NB4 (cell line): ENCODE measurements at regions not wholly inside any gene's neighbourhood (a gene's known extent, or its start where the extent isn't known, plus 50 kb on each side); places are given as distances from the start of the nearest gene placed in this dataset.

Source experiments
- DNase-seq: peaks from one replicate; pipeline ENCODE4 v3.0.0; 2010; ENCODE audit warnings: low read depth
- H3K4me3 ChIP-seq: one replicate; pipeline ENCODE4 v1.5.1; 2011; ENCODE audit warnings: mild to moderate bottlenecking, low read depth, low read length, moderate library complexity
- MYC ChIP-seq: IDR thresholded peaks from 2 replicates; pipeline ENCODE4 v1.6.1; 2011; ENCODE audit warnings: low read depth, low read length
- POLR2A ChIP-seq: IDR thresholded peaks from 2 replicates; pipeline ENCODE4 v1.6.1; 2011; ENCODE audit warnings: mild to moderate bottlenecking; ENCODE audit not compliant: insufficient read length; ENCODE audit errors: extremely low read depth
- TF ChIP-seq, protein P1 (sequence below): IDR thresholded peaks from one replicate; pipeline ENCODE4 v1.5.1; 2012; ENCODE audit warnings: low read depth, low read length
- TF ChIP-seq, protein P2 (sequence below): IDR thresholded peaks from 2 replicates; pipeline ENCODE4 v1.6.1; 2011; ENCODE audit warnings: low read depth, low read length

DNA sequence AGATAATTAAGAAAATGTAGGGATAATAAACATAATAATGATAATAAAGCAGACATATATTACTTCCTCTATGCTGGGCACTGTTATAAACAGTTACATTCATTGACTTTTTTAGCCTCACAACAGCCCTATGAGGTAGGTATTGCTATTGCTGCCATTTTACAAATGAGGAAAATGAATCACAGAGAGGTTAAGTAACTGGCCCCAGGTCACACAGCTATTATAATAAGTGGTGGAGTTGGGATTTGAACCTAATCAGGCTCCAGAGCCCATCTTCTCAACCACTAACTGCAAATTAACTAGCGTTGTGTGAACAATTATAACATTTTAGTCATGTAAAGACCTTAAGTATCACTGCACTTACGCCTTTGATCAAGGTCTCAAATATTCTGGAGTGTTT, 62.5 kb upstream of the PIK3CG start:
- TF ChIP-seq, protein P1, sequence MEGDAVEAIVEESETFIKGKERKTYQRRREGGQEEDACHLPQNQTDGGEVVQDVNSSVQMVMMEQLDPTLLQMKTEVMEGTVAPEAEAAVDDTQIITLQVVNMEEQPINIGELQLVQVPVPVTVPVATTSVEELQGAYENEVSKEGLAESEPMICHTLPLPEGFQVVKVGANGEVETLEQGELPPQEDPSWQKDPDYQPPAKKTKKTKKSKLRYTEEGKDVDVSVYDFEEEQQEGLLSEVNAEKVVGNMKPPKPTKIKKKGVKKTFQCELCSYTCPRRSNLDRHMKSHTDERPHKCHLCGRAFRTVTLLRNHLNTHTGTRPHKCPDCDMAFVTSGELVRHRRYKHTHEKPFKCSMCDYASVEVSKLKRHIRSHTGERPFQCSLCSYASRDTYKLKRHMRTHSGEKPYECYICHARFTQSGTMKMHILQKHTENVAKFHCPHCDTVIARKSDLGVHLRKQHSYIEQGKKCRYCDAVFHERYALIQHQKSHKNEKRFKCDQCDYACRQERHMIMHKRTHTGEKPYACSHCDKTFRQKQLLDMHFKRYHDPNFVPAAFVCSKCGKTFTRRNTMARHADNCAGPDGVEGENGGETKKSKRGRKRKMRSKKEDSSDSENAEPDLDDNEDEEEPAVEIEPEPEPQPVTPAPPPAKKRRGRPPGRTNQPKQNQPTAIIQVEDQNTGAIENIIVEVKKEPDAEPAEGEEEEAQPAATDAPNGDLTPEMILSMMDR, result no peak
- TF ChIP-seq MYC, result no peak
- DNase-seq, result no peak

DNA sequence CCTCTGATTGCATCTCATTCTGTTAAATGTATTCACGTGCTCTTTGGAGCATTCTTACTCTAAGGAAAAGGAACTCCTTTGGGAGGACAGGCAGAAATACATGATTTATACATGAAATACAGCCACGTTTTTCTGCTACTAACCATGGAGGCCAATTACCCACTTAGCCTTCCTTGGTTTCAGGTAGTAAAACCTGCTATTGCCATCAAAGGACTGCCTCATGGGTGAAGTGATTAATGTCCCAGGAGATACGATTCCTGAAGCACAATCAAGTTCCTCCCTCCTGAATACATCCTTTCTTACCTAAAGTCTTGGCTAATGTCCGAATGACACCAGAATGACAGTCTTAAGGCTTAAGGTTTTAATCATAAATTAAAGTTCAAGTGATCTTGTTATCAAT, 58.5 kb upstream of the PIK3CG start:
- no peak for DNase-seq
- TF ChIP-seq, protein P2, sequence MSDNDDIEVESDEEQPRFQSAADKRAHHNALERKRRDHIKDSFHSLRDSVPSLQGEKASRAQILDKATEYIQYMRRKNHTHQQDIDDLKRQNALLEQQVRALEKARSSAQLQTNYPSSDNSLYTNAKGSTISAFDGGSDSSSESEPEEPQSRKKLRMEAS, result no peak
- TF ChIP-seq POLR2A (no peak), MYC (no peak)
- TF ChIP-seq, protein P1, result no peak
- no peak overlapping the region for H3K4me3 ChIP-seq

More for the DNA sequence above, 62.5 kb upstream of the PIK3CG start:
- H3K4me3 ChIP-seq, result no peak overlapping the region

DNA sequence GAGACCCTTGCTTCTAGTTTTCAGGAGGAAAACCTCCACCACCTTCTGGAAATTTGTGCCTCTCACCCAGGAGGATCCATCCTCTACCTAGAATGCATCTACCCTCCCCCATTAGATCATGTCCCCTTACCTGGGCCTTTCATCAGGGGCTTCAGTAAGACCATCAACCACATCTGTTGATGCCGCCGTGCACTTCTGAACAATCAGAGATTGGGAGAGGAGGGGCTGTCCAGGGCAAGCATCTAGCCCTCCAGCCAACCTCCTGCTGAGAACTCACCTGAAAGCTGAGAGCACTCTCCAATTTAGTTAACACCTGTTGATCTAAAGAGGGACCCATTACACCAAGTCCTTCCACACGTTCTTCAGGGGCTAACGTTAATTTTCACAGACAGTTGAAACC, 57.6 kb upstream of the PIK3CG start:
- H3K4me3 ChIP-seq, result no peak overlapping the region
- TF ChIP-seq, protein P1, result no peak
- TF ChIP-seq POLR2A, result no peak
- no peak for TF ChIP-seq MYC
- TF ChIP-seq, protein P2, result no peak
- no peak for DNase-seq

DNA sequence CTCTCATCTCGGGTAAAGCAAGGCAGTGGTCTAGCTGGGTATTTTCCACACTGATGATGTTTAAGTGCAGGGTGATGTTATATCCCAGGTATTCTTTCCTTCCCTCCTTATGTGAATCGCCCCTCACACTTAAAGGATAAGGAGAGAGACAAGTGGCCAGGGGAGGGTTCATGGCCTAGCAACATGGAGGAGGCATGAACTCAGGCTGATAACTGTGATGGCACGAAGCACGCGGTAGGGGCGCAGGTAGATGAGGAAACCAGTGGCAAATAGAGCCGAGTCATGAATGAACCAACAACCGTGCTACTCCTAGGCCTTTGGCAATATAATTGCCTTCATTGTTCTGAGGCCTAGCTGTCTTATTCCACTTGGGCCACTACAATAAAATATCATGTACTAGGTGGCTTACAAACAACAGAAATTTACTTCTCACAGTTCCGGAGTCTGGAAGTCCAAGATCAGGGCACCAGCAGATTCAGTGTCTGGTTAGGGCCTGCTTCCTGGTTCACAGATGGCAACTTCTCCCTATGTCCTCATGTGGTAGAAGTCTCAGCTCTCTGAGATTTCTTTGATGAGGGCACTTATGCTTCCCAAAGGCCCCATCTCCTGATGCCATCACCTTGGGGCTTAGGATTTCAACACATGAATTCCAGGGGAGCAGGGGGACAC, 56.0 kb upstream of the PIK3CG start:
- TF ChIP-seq, protein P2, result no peak
- TF ChIP-seq POLR2A, result no peak
- TF ChIP-seq, protein P1, result no peak
- no peak for TF ChIP-seq MYC
- no peak for DNase-seq
- H3K4me3 ChIP-seq, result no peak overlapping the region

DNA sequence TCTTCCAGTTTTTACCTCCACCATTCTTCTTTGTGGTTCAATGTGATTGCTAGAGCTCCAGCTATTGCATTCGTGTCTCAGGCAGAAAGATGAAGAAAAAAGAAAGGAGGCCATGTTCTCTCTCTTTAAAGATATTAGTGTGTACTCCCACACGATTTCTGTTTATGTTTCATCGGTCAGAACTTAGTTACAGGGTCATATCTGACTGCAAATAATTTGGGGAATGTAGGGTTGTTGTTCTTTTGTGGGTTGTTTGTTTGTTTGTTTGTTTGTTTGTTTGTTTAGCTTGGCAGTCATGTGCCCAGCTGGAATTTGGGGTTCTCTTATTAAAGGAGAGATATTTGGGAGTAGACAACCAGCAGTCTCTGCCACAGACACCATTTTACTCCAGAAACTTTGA, 53.6 kb upstream of the PIK3CG start:
- no peak for DNase-seq
- TF ChIP-seq, protein P1, result no peak
- H3K4me3 ChIP-seq, result no peak overlapping the region

DNA sequence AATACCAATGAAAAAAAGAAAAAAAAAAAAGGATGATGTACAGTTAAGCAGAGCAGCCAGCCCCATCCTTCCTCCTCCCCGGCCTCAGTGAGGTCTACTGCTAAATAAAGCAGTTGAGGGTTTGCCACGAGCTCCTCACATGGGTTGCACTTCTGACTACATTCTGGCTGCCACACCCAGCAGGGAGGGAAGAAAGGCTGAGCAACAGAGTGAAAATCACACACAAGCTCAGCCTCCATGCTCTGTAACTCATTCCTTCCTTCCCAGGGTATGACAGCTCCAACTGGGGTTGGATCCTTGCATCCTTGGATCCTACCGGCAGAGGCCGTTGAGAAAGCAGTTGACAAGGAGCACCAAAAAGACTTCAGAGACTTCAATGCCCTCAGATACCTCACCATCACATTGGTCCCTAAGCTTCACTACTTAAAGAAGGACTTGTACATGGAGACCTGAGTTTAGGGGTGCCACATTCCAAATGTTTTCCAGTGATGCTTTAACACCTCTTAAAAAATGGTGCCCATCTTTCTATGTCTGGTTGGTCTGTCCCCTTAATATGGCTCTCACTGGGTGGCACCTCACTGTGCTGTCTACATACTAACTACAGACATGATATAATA, 52.9 kb upstream of the PIK3CG start:
- no peak overlapping the region for H3K4me3 ChIP-seq
- DNase-seq, result no peak
- TF ChIP-seq, protein P2, result no peak
- TF ChIP-seq, protein P1, result no peak
- no peak for TF ChIP-seq MYC
- TF ChIP-seq POLR2A, result no peak
